DOHH2 (cell line): ENCODE measurements at regions not wholly inside any gene's neighbourhood (a gene's known extent, or its start where the extent isn't known, plus 50 kb on each side); places are given as distances from the start of the nearest gene placed in this dataset.
"Not testable (repeated sequence)": the region's sequence is repeated elsewhere in the genome, so short reads cannot be mapped to it uniquely, and the experiment has no call there.

Experiments used
- H3F3A ChIP-seq: fragments of 200-600 bp; sonication (generic), shearing (Covaris generic); 2 replicates; pipeline ENCODE4 v1.6.0; 2016; ENCODE audit warnings: antibody characterized with exemption, mild to moderate bottlenecking; ENCODE audit not compliant: control insufficient read depth, insufficient read depth
- H3K27ac ChIP-seq: fragments of 200-600 bp; sonication (generic); 2 replicates; pipeline ENCODE4 v1.5.1; 2014; ENCODE audit warnings: low read depth, mild to moderate bottlenecking, low read length, moderate library complexity
- H3K27me3 ChIP-seq: fragments of 200-600 bp; sonication (generic); 2 replicates; pipeline ENCODE4 v1.6.1; 2014; ENCODE audit warnings: mild to moderate bottlenecking, low read length, mixed read lengths; ENCODE audit not compliant: control insufficient read depth
- H3K36me3 ChIP-seq: fragments of 200-600 bp; sonication (generic); 2 replicates; pipeline ENCODE4 v1.6.1; 2014; ENCODE audit warnings: mild to moderate bottlenecking, low read length, moderate library complexity, mixed read lengths; ENCODE audit not compliant: control insufficient read depth
- H3K4me1 ChIP-seq: fragments of 200-600 bp; sonication (generic); 2 replicates; pipeline ENCODE4 v1.6.1; 2014; ENCODE audit warnings: mild to moderate bottlenecking, low read length, mixed read lengths; ENCODE audit not compliant: control insufficient read depth
- H3K4me2 ChIP-seq: fragments of 200-600 bp; sonication (generic); 2 replicates; pipeline ENCODE4 v1.6.0; 2014; ENCODE audit warnings: mild to moderate bottlenecking, low read length, moderate library complexity
- H3K4me3 ChIP-seq: fragments of 200-600 bp; sonication (generic); 2 replicates; pipeline ENCODE4 v1.5.1; 2014; ENCODE audit warnings: mild to moderate bottlenecking, low read length, mixed read lengths
- H3K79me2 ChIP-seq: fragments of 200-600 bp; sonication (generic); 2 replicates; pipeline ENCODE4 v1.6.1; 2014; ENCODE audit warnings: mild to moderate bottlenecking, low read length, mixed read lengths; ENCODE audit not compliant: control insufficient read depth
- H3K9me2 ChIP-seq: fragments of 200-600 bp; sonication (generic); replicated peaks from 2 replicates; pipeline ENCODE4 v1.6.1; 2014; ENCODE audit warnings: mild to moderate bottlenecking, low read length, mixed read lengths; ENCODE audit not compliant: control insufficient read depth
- H3K9me3 ChIP-seq: fragments of 200-600 bp; sonication (generic); 2 replicates; pipeline ENCODE4 v1.6.1; 2014; ENCODE audit warnings: antibody characterized with exemption, low read length, mixed read lengths; ENCODE audit not compliant: control insufficient read depth, insufficient read depth
- H4K20me1 ChIP-seq: fragments of 200-600 bp; sonication (generic); 2 replicates; pipeline ENCODE4 v1.6.0; 2014; ENCODE audit warnings: low read depth, mild to moderate bottlenecking, antibody characterized with exemption, low read length, moderate library complexity; ENCODE audit not compliant: control insufficient read depth, insufficient read depth
- EZH2phosphoT487 ChIP-seq: fragments of 200-600 bp; sonication (generic); IDR thresholded peaks from 2 replicates; pipeline ENCODE4 v1.6.1; 2017; ENCODE audit warnings: borderline replicate concordance, mild to moderate bottlenecking, antibody characterized with exemption, low read length, moderate library complexity, mixed read lengths
- TF ChIP-seq, protein P1 (sequence below): fragments of 200-600 bp; sonication (generic); IDR thresholded peaks from one replicate; pipeline ENCODE4 v1.5.1; 2014; ENCODE audit warnings: antibody characterized with exemption, mild to moderate bottlenecking, low read depth, low read length; ENCODE audit not compliant: poor library complexity, severe bottlenecking

DNA sequence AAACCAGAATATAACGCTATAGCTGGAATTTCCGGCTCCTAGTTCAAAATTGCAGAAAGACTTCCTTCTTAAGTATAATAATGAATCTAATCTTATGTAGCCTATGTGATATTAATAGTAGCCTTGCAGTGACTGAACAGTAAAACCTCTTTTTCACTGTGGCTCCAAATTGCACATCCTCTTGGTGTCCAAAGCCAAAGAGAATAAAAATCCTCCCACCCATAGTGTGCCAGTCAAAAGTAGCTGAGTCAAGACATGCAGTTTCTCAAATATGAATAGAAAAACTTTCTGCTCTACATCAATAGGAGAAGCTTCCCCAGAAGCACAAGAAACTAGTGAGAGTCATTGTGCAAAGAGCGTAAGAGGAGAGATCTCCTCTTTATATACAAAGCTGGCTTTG is 76.0 kb upstream of the PICALM start:
- no peaks in the 10 kb centered on the region for H3K4me1 ChIP-seq
- H3K9me2 ChIP-seq, result no peaks in the 10 kb centered on the region
- no peaks in the 10 kb centered on the region for H3F3A ChIP-seq
- H3K9me3 ChIP-seq, result no peaks in the 10 kb centered on the region
- H3K79me2 ChIP-seq, result no peaks in the 10 kb centered on the region
- H4K20me1 ChIP-seq, result no peaks in the 10 kb centered on the region
- no peak overlapping the region for H3K4me3 ChIP-seq
- H3K27ac ChIP-seq, result no peak overlapping the region
- H3K27me3 ChIP-seq, result no peaks in the 10 kb centered on the region
- no peak for TF ChIP-seq EZH2phosphoT487
- TF ChIP-seq, protein P1, sequence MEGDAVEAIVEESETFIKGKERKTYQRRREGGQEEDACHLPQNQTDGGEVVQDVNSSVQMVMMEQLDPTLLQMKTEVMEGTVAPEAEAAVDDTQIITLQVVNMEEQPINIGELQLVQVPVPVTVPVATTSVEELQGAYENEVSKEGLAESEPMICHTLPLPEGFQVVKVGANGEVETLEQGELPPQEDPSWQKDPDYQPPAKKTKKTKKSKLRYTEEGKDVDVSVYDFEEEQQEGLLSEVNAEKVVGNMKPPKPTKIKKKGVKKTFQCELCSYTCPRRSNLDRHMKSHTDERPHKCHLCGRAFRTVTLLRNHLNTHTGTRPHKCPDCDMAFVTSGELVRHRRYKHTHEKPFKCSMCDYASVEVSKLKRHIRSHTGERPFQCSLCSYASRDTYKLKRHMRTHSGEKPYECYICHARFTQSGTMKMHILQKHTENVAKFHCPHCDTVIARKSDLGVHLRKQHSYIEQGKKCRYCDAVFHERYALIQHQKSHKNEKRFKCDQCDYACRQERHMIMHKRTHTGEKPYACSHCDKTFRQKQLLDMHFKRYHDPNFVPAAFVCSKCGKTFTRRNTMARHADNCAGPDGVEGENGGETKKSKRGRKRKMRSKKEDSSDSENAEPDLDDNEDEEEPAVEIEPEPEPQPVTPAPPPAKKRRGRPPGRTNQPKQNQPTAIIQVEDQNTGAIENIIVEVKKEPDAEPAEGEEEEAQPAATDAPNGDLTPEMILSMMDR, result no peak
- no peaks in the 10 kb centered on the region for H3K36me3 ChIP-seq
- H3K4me2 ChIP-seq, result no peak overlapping the region

DNA sequence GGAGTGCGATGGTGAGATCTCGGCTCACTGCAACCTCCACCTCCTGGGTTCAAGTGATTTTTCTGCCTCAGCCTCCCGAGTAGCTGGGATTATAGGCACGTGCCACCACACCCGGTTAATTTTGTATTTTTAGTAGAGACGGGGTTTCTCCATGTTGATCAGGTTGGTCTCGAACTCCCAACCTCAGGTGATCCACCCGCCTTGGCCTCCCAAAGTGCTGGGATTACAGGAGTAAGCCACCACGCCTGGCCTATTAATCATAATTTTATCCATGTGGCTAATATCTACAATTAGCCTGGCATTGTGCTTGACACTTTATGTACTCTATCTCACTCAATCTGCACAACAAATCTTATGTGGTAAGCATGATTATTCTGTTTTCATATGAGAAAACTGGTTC is 75.2 kb upstream of the PICALM start:
- not testable (repeated sequence) for H3K4me2 ChIP-seq, H3K4me3 ChIP-seq, H3K9me3 ChIP-seq, H3K27me3 ChIP-seq, H3K27ac ChIP-seq, H3K79me2 ChIP-seq, H3F3A ChIP-seq, H3K4me1 ChIP-seq, H3K9me2 ChIP-seq, H4K20me1 ChIP-seq, H3K36me3 ChIP-seq

DNA sequence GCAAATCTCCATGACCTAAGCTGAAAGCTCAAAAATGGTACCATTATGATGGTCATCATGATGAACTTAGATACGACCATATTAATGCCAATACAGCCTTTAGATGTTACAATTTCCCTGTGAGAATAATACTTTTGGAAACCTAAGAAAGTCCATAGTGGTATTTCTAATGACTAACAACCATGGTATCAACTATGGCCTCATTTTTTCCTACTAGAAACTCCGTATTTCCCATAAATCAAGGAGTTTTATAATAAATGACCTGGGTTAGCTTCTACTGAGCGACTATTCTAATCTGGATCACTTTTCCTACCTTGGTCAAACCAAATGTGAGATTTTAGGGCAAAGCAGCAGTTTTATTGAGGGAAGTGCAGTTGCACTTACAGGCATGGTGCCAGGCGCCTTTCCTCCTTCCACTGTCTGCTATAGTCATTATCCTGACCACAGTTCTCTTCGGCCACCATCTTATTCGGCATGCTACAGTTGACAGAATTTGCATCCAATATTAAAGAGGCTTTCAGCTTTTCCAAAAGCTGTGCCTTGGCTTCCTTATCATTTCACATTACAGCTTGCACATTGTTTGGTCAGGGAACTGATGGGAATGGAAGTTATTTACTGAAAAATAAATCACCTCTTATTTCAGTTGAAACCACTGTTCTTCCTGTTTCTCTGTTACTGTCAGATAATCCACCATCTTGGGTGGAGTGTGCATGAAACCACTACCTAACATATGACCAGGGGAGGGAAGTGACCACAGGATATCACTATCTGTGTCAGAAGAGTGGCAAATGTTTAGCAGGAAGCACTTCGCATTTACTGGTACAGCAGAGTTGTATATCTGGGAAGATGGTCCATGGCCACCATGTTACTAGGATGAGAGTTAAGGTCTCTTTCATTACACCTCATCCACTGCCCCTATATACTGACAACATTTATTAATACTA is 74.5 kb upstream of the PICALM start:
- no peaks in the 10 kb centered on the region for H3K9me2 ChIP-seq
- H3K27me3 ChIP-seq, result no peaks in the 10 kb centered on the region
- TF ChIP-seq EZH2phosphoT487, result no peak
- TF ChIP-seq, protein P1, result no peak
- H3K79me2 ChIP-seq, result no peaks in the 10 kb centered on the region
- peaks cover 4% of the 10 kb centered on the region; the same call in 1 of the 2 replicates for H3K4me1 ChIP-seq
- no peaks in the 10 kb centered on the region for H3F3A ChIP-seq
- no peak overlapping the region for H3K27ac ChIP-seq
- H3K36me3 ChIP-seq, result no peaks in the 10 kb centered on the region
- no peaks in the 10 kb centered on the region for H4K20me1 ChIP-seq
- H3K4me2 ChIP-seq, result no peak overlapping the region
- no peak overlapping the region for H3K4me3 ChIP-seq
- no peaks in the 10 kb centered on the region for H3K9me3 ChIP-seq

DNA sequence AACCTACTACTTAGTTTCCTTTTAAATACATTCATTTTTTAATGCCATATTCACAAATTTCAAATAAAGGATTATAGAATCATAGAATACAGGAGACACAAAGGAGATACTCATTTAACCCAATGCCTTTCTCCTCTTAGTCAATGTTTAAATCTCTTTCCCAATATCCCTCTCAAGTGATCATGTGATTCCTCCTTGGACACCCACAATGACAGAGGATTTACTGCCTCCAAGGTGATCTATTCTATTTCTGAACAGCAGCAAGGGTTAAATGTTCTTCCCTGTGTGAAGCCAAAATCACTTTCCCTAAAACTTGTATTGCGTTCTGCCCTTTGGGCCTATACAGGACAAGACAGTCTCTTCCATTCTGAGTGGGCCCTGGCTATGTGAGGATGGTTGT is 73.3 kb upstream of the PICALM start:
- Histone ChIP-seq H3F3A (no peaks in the 10 kb centered on the region), H3K27ac (no peak overlapping the region), H3K36me3 (no peaks in the 10 kb centered on the region), H3K79me2 (no peaks in the 10 kb centered on the region), H3K9me2 (no peaks in the 10 kb centered on the region), H3K4me1 (peaks cover 4% of the 10 kb centered on the region; the same call in 1 of the 2 replicates), H3K4me2 (no peak overlapping the region), H4K20me1 (no peaks in the 10 kb centered on the region), H3K9me3 (no peaks in the 10 kb centered on the region), H3K4me3 (no peak overlapping the region), H3K27me3 (no peaks in the 10 kb centered on the region)
- TF ChIP-seq EZH2phosphoT487, result no peak
- TF ChIP-seq, protein P1, result no peak
